Stimulated activated CD8-positive, alpha-beta memory T cell treated with anti-CD3 and anti-CD28 coated beads, Interleukin-7, amount 100 ng/mL, for 4 hours (primary cell): ENCODE measurements at regions not wholly inside any gene's neighbourhood (a gene's known extent, or its start where the extent isn't known, plus 50 kb on each side); places are given as distances from the start of the nearest gene placed in this dataset.
A peak's percentile ranks its signal among the peaks of the same experiment; 100 is the strongest.
"Not testable (repeated sequence)": the region's sequence is repeated elsewhere in the genome, so short reads cannot be mapped to it uniquely, and the experiment has no call there.

ENCODE experiments used
- DNase-seq, 2 donors: peaks; one replicate each; pipeline ENCODE4 v3.0.0-alpha.2; 2020; ENCODE audit warnings: low read depth in 2 of 2

DNA sequence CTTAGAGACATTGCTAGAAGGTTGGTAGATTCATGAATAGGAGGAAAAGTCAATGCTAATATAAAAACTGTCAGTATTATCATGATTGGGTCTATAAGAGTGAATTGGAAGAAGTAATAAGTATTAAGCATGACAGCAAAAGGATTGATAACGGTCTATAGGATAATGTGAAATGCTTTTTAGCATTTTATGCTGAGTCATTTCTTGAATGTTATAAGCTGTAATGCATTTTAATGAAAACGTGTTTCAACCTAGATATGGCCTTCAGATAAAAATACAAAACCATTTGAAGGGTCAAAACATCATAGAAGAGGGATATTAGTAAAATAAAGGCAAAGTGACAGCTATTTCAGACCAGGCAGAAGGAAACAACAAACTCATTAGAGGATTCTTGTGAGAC is 353.5 kb downstream of the SH2D1A start:
- no peak for DNase-seq

DNA sequence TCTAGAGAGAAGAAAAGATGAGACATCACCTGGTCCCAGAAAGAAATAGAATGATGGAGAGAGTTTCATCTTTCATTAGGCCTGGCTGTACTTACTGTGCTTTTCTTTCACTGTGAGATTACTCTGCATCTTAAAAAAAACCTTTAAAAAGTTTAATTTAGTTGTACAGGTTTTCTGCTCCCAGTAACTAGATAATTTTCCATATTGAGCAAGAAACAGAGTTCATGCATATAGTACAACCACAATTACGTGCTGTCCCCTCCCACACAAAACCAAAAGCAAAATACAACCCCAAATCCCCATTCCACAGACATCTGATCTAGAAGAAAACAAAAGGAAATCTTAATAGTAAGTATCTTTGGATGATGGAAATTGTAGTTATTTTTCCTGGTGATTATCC is 371.2 kb downstream of the SH2D1A start:
- no peak for DNase-seq

DNA sequence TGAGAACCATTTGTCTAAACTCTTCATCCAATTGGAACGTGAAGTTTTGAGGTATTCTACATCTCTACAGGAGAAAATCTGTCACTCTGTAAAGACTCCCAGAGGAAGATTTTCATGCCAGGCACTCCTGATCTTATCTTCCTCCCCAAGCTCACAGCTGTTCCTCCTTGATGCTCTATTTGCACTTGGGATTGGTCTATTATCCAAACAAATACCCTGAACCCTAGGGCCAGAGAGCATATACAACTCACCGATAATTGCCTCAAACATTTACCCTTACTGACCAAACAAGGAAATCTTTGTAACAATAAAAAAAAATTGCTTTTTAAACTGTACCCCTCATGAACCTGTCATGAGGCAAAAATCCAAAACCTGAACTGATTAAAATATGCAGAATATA is 372.7 kb downstream of the SH2D1A start:
- DNase-seq: no peak

- DNase-seq: no peak
These were observed 374.2 kb downstream of the SH2D1A start for GRCh38 chrX:124720532-124720931.

DNA sequence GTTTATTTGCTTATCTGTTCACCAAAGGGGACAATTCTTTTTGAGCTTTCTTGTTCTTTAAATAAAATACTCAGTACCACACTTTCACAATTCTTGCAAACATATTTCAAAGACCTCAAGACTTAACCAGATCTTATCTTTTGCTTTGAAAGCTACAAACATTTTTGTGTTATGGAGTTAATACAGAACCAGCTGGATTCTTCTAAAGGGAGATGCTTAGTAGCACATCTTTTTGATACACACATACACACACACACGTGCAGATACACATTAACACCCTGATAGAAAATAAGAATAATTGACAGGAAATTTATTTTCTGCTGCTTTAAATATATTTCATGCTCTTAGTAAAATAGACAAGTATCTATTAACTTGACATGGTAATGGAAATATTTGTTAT is 379.1 kb downstream of the SH2D1A start:
- DNase-seq: no peak

DNA sequence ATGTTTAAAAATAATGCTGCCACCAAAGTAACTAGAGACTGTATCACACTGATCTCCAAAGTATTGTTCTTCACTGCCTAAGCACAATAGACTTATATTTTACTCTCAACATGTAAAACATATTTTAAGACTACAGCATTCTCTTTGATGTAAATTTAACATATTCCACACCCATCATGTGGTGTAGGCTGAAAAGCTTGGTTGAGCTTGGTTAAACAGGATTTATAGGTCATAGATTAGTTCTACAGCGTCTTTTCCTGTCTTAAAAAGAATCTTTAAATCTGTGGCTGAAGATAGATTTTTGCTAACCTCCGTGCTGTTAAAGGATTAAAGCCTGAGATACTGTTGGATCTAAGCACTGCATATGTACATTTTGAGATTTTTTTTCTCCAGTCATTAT is 379.9 kb downstream of the SH2D1A start:
- DNase-seq: no peak

DNA sequence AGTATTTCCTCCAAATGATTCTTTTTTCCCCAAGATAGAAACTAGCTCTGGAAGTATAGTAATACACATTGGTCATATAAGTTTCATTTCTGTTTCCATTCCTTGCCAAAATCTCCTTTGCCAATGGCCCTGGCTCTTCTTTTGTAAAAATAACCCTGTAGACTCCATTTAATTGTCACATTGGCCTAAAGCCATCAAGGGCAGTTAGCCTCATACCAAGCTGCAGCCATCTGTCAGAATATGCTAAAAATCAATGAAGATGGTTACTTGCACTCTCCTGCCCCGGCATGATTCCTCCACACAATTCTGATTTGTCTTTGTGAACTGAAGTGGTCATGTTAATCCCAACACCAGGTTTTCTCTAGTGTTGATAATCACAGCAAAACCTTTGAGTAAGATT is 380.5 kb downstream of the SH2D1A start:
- DNase-seq: no peak

DNA sequence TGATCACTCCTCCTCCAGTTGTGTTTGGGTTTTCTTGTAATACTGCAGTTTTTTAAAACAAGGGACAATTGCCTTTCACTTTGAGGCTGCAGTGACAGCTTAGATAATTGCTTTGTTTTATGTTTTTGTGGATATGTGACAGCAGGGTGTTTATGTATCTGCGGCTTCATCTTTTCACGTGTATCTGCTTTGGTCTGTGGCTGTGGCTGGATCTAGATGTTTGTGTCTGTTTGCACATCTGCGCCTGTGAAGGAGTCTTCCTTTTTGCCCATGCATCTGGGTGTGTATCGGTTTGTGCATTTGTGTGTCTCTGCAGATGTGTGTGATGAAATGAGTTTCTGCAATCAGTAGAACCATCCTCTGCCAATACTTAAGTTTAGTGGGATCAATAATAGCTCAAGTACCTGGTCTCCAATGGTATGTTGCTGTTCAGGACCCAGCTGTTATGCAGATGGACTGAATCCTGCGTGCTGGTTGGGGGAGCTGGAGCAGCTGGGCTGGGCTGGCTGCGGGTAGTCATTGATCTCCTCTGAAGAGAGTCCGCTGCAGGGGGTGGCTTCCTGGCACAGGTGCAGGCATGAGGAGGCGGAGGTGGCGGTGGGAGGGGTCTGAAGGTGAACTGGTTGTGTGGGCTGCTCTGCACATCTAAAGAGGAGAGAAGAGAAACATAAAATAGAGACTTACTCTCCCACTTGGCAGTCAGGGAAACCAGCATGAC is 390.3 kb downstream of the SH2D1A start:
- peak; percentile 19 to 40 for DNase-seq

DNA sequence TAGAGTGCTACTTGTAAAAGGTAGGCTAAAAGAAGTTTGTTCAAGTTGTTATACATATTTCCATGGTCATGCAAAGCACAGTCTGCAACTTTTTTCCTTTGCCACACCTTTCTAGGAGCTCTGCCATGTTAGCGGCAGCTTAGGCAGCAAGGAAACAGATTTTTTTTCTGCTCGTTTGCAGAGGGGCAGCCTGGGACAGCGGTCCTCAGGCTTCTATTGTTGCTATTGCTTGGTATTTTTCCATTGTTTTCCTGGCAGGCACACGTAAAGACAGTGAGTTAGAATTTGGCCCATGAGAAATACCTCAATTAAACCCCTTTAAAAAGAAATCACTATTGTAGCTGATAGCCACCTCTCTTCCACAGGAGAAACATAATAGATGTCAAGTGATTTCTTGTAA is 391.4 kb downstream of the SH2D1A start:
- no peak for DNase-seq

DNA sequence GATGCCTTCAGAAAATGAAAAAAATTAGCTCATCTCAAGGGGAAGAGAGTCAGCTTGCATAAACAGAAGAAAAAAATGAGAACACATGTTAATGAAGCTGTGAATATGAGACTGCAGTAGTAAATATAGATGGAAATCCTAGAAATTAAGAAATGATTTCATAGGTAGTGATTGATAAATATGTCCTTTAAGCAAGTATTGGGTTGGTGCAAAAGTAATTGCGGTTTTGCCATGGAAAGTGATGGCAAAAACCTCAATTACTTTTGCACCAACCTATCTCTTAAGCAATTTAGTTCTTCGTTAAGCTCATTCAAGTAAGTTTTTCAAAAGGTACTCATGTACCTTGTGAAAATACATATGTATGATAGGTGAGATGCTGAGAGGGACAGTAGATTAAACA is 400.9 kb downstream of the SH2D1A start:
- DNase-seq: no peak

DNA sequence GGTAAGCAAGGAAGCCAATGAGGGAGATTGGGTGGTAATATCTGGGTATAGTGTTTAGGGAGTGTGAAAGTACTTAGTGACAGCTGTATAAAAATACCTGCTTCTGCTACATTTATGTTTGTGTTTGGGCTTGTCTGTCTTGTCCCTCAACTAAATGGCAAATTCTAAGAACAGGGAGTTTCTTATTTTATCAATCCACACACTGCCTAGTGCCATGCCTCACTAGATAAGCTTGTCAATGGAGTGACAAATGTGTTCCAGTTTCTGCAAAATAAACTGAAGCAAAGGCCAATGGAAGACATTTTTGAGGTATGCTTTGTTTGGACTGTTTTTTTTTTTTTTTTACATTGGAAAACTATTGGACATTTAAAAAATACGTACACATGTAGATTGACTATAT is 418.0 kb downstream of the SH2D1A start:
- no peak for DNase-seq

- no peak for DNase-seq
These were observed 422.8 kb downstream of the SH2D1A start for GRCh38 chrX:124769166-124769565.

- no peak for DNase-seq
These were observed 424.9 kb downstream of the SH2D1A start for GRCh38 chrX:124771292-124771691.

DNA sequence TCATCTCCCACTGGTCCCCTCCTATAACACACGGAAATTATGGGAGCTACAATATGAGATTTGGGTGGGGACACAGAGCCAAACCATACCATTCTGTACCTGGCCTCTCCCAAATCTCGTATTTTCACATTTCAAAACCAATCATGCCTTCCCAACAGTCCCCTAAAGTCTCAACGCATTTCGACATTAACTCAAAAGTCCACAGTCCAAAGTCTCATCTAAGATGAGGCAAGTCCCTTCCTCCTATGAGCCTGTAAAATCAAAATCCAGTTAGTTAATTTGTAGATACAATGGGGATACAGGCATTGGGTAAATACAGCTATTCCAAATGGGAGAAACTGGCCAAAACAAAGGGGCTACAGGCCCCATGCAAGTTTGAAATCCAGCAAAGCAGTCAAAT is 441.9 kb downstream of the SH2D1A start:
- not testable (repeated sequence) for DNase-seq

- DNase-seq: not testable (repeated sequence)
These were observed 443.5 kb downstream of the SH2D1A start for GRCh38 chrX:124789874-124790273.

GRCh38 chrX:124791492-124792095 is 445.2 kb downstream of the SH2D1A start:
- no peak for DNase-seq

DNA sequence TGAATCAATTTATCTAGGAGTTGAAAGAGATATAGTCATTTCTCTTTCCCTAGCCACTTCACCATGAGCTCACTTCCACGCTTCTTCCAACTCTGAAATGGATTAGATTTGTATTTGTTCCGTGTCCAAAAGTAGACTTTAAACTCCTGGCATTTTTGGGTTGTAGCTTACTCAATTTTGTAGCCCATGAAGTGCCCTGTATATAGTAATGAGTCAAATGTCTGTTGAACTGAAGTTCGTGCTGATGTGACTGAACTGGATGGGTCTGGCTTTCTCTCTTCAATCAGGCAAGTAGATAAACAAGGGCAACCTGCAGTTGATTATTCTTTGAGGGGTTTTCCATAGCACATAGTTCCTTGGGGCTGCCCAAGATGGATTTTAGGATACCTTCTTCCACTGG is 450.6 kb downstream of the SH2D1A start:
- DNase-seq: no peak

DNA sequence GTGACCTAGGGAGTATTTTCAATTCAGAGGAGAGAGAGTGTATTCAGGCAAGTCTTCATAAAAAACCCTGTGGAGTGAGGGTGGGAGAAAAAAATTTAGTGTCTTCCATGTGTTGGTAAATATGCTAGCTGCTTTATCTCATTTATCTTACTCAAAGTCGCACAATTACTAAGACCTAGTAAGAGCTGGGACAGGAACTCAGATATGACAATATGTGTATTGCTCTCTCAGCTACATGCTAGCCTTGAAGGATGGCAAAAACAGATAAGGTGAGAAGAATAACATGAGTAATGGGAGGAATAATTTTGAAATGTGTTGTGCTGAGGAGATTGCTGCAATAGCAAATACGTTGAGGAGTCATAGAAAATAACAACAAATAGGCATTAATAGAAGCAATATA is 458.6 kb downstream of the SH2D1A start:
- DNase-seq: no peak

GRCh38 chrX:124805486-124805885 is 459.1 kb downstream of the SH2D1A start:
- no peak for DNase-seq

GRCh38 chrX:124814106-124814505 is 467.7 kb downstream of the SH2D1A start:
- DNase-seq: no peak

- DNase-seq: no peak
These were observed 471.7 kb downstream of the SH2D1A start for GRCh38 chrX:124818033-124818432.

GRCh38 chrX:124818764-124819163 is 472.4 kb downstream of the SH2D1A start:
- no peak for DNase-seq

DNA sequence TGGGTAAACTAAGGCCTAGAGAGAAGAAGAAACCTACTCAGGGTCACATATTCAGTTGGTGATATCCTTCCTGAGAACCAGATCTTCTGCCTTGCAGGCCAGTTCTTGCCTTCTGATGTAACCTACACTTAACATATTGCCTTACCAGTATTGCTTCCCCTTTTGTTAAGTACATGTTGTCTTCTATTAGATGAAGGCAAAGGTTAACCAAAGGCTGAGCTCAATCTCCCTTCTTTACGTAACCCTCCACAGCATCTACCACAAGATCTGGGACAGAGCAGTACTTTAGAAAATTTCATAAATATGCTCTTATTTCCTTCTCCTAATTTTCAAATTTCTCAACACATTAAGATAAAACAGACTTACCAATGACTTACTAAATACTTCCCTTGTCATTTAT is 474.4 kb downstream of the SH2D1A start:
- DNase-seq: no peak
